OCI-LY7 (cell line): ENCODE measurements at regions not wholly inside any gene's neighbourhood (a gene's known extent, or its start where the extent isn't known, plus 50 kb on each side); places are given as distances from the start of the nearest gene placed in this dataset.

Experiments used
- BruUV-seq: library from RNA; stranded (reverse); fragments of 400-500 nt; replicated peaks from 2 replicates; lab custom pipeline; 2021; lab: Mats Ljungman, UMichigan
- CTCF ChIA-PET: fragments of 300-600 bp; sonication (Branson Sonifier 250); formaldehyde crosslinking; loops from one replicate; lab custom pipeline; 2022; ENCODE audit warnings: antibody characterized with exemption; ENCODE audit not compliant: unreplicated experiment; lab: Charles Lee
- POLR2A ChIA-PET: fragments of 300-600 bp; sonication (Branson Sonifier 250); formaldehyde crosslinking; loops from one replicate; lab custom pipeline; 2022; ENCODE audit warnings: antibody characterized with exemption; lab: Charles Lee
- DNase-seq: peaks from one replicate; pipeline ENCODE4 v3.0.0-alpha.2; 2015; ENCODE audit warnings: low spot score
- H2AFZ ChIP-seq: fragments of 200-600 bp; sonication (generic), shearing (Covaris generic); 2 replicates; pipeline ENCODE4 v1.6.1; 2014; ENCODE audit warnings: mild to moderate bottlenecking, antibody characterized with exemption, low read length, moderate library complexity
- H3K27ac ChIP-seq: fragments of 200-600 bp; sonication (generic); 2 replicates; pipeline ENCODE4 v1.5.1; 2014; ENCODE audit warnings: mixed run types, low read depth, mild to moderate bottlenecking, moderate library complexity, low read length, inconsistent platforms; ENCODE audit not compliant: poor library complexity, severe bottlenecking
- H3K36me3 ChIP-seq: fragments of 200-600 bp; sonication (generic); 2 replicates; pipeline ENCODE4 v1.6.1; 2014; ENCODE audit warnings: mild to moderate bottlenecking, antibody characterized with exemption, low read length, moderate library complexity, mixed read lengths; ENCODE audit not compliant: insufficient read depth
- H3K4me1 ChIP-seq: fragments of 200-600 bp; sonication (generic); 2 replicates; pipeline ENCODE4 v1.5.1; 2014; ENCODE audit warnings: mild to moderate bottlenecking, low read length; ENCODE audit not compliant: insufficient read depth, poor library complexity, severe bottlenecking
- H3K4me2 ChIP-seq: fragments of 200-600 bp; sonication (generic); 2 replicates; pipeline ENCODE4 v1.6.1; 2014; ENCODE audit warnings: mild to moderate bottlenecking, low read length
- H3K4me3 ChIP-seq: fragments of 200-600 bp; sonication (generic); 2 replicates; pipeline ENCODE4 v1.5.1; 2014; ENCODE audit warnings: mild to moderate bottlenecking, low read depth, low read length; ENCODE audit not compliant: poor library complexity, severe bottlenecking
- H3K79me2 ChIP-seq: fragments of 200-600 bp; sonication (generic); 2 replicates; pipeline ENCODE4 v1.6.1; 2016; ENCODE audit warnings: low read depth, mild to moderate bottlenecking, low read length, moderate library complexity, mixed read lengths; ENCODE audit not compliant: insufficient read depth
- H3K9me2 ChIP-seq: fragments of 200-600 bp; sonication (generic); 2 replicates; pipeline ENCODE4 v1.6.1; 2016; ENCODE audit warnings: mild to moderate bottlenecking, low read length, mixed read lengths; ENCODE audit not compliant: insufficient read depth
- H3K9me3 ChIP-seq: fragments of 200-600 bp; sonication (generic); 2 replicates; pipeline ENCODE4 v1.6.1; 2014; ENCODE audit warnings: mild to moderate bottlenecking, mixed run types, low read length, mixed read lengths
- H4K20me1 ChIP-seq: fragments of 200-600 bp; sonication (generic); 2 replicates; pipeline ENCODE4 v1.6.1; 2014; ENCODE audit warnings: mild to moderate bottlenecking, antibody characterized with exemption, low read length, moderate library complexity, mixed read lengths; ENCODE audit not compliant: insufficient read depth
- EZH2phosphoT487 ChIP-seq: fragments of 200-600 bp; sonication (generic); IDR thresholded peaks from 2 replicates; pipeline ENCODE4 v1.6.1; 2018; ENCODE audit warnings: low read depth, borderline replicate concordance, mild to moderate bottlenecking, mixed run types, antibody characterized with exemption, low read length, moderate library complexity, mixed read lengths
- intact Hi-C: fragments of 100-400 bp; cut with micrococcal nuclease; formaldehyde crosslinking; loops from one replicate; pipeline ENCODE4 v1.10.0; 2022; ENCODE audit not compliant: unreplicated experiment
- TF ChIP-seq, protein P1 (sequence below): fragments of 200-600 bp; sonication (generic); conservative IDR thresholded peaks from 2 replicates; pipeline ENCODE4 v1.5.1; 2014; ENCODE audit warnings: mild to moderate bottlenecking, antibody characterized with exemption, low read length, moderate library complexity, mixed read lengths

DNA sequence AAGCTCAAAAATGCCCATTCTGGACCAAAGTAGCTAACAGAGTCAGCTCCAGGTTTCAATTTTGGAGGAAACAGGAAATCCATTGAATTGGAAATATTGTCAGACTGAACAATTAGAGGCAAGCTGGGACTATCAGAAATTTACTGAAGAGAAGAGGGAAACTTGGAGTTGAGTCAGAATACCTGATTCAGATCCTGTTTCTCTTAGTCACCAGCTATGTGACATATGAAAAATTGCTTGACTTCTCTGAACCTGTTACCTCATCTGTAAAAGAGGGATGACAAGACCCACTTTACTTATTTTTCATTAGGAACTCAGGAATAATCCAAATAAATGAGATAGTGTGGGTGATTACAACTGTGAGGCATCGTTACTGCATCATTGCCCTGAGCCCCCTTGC is 148.9 kb upstream of the CADM1 start:
- Histone ChIP-seq H3K4me2 (no peak overlapping the region), H3K9me3 (no peaks in the 10 kb centered on the region), H3K36me3 (no peaks in the 10 kb centered on the region), H3K79me2 (no peaks in the 10 kb centered on the region), H3K27ac (no peak overlapping the region), H3K9me2 (no peaks in the 10 kb centered on the region), H2AFZ (no peak overlapping the region), H4K20me1 (no peaks in the 10 kb centered on the region), H3K4me1 (no peaks in the 10 kb centered on the region), H3K4me3 (no peak overlapping the region)
- no peak for TF ChIP-seq EZH2phosphoT487
- TF ChIP-seq, protein P1, sequence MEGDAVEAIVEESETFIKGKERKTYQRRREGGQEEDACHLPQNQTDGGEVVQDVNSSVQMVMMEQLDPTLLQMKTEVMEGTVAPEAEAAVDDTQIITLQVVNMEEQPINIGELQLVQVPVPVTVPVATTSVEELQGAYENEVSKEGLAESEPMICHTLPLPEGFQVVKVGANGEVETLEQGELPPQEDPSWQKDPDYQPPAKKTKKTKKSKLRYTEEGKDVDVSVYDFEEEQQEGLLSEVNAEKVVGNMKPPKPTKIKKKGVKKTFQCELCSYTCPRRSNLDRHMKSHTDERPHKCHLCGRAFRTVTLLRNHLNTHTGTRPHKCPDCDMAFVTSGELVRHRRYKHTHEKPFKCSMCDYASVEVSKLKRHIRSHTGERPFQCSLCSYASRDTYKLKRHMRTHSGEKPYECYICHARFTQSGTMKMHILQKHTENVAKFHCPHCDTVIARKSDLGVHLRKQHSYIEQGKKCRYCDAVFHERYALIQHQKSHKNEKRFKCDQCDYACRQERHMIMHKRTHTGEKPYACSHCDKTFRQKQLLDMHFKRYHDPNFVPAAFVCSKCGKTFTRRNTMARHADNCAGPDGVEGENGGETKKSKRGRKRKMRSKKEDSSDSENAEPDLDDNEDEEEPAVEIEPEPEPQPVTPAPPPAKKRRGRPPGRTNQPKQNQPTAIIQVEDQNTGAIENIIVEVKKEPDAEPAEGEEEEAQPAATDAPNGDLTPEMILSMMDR: no peak
- POLR2A ChIA-PET: no interaction called here
- CTCF ChIA-PET: no interaction called here
- no TSS peak for BruUV-seq
- DNase-seq: no peak
- intact Hi-C loops: no loop called here

DNA sequence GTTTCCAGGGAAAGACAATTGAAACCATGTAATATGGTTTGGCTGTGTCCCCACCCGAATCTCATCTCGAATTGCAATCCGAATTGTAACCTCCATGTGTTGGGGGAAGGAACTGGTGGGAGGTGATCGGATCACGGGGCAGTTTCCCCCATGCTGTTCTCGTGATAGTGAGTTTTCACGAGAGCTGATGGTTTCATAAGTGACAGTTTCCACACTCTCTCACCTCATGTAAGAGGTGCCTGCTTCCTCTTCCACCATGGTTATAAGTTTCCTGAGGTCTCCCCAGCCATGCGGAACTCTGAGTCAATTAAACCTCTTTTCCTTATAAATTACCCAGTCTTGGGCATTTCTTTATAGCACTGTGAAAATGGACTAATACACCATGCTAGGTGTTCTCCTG is 148.3 kb upstream of the CADM1 start:
- no peaks in the 10 kb centered on the region for H3K79me2 ChIP-seq
- H4K20me1 ChIP-seq: no peaks in the 10 kb centered on the region
- H3K9me2 ChIP-seq: no peaks in the 10 kb centered on the region
- H3K4me1 ChIP-seq: no peaks in the 10 kb centered on the region
- DNase-seq: no peak
- ChIA-PET POLR2A (interaction anchor here (0.9 kb wide), 1 partner anchor 14 kb away, joined by 3 read pairs; no protein-coding TSS in a partner anchor), CTCF (no interaction called here)
- no peak overlapping the region for H2AFZ ChIP-seq
- no TSS peak for BruUV-seq
- no peak overlapping the region for H3K4me3 ChIP-seq
- no peak overlapping the region for H3K27ac ChIP-seq
- TF ChIP-seq EZH2phosphoT487: no peak
- TF ChIP-seq, protein P1: no peak
- H3K9me3 ChIP-seq: no peaks in the 10 kb centered on the region
- H3K4me2 ChIP-seq: no peak overlapping the region
- intact Hi-C loops: no loop called here
- H3K36me3 ChIP-seq: no peaks in the 10 kb centered on the region

DNA sequence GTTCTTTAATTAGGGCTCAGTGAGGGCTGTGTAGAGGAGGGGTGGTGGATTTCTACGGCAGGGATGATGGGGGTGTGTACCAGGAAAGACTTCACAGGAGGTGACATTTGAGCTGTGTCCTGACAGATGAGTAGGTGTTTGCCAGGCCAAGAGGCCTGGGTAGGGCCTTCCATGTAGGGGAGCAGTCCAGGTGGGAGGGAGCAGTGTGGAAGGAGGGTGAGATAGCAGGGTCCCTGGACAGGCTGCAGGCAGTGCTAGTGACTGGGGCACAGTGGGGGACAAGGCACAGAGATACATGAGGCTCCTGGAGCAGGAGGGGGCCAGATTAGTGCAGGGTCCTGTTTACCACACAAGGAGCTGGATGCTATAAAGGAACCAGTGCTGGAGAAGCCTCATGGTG is 147.9 kb upstream of the CADM1 start:
- H4K20me1 ChIP-seq: no peaks in the 10 kb centered on the region
- no peaks in the 10 kb centered on the region for H3K9me2 ChIP-seq
- H3K36me3 ChIP-seq: no peaks in the 10 kb centered on the region
- intact Hi-C loops: no loop called here
- no peak overlapping the region for H3K4me3 ChIP-seq
- no peak overlapping the region for H3K27ac ChIP-seq
- ChIA-PET CTCF (no interaction called here), POLR2A (interaction anchor here (0.9 kb wide), 1 partner anchor 13 kb away, joined by 3 read pairs; no protein-coding TSS in a partner anchor)
- H3K9me3 ChIP-seq: no peaks in the 10 kb centered on the region
- H3K4me2 ChIP-seq: no peak overlapping the region
- no TSS peak for BruUV-seq
- H2AFZ ChIP-seq: no peak overlapping the region
- H3K79me2 ChIP-seq: no peaks in the 10 kb centered on the region
- H3K4me1 ChIP-seq: no peaks in the 10 kb centered on the region
- TF ChIP-seq EZH2phosphoT487: no peak
- TF ChIP-seq, protein P1: no peak
- DNase-seq: no peak
